Loucy (cell line): ENCODE measurements at regions not wholly inside any gene's neighbourhood (a gene's known extent, or its start where the extent isn't known, plus 50 kb on each side); places are given as distances from the start of the nearest gene placed in this dataset.
"Not testable (repeated sequence)": the region's sequence is repeated elsewhere in the genome, so short reads cannot be mapped to it uniquely, and the experiment has no call there.

Source experiments
- CTCF ChIP-seq: fragments of 200-600 bp; sonication (generic); conservative IDR thresholded peaks from 2 replicates; pipeline ENCODE4 v1.5.1; 2014; ENCODE audit warnings: mild to moderate bottlenecking, antibody characterized with exemption, low read length
- EZH2phosphoT487 ChIP-seq: fragments of 200-600 bp; IDR thresholded peaks from 2 replicates; pipeline ENCODE4 v1.6.1; 2018; ENCODE audit warnings: antibody characterized with exemption, mild to moderate bottlenecking, moderate library complexity, borderline replicate concordance

GRCh38 chr15:38814254-38814653 lies 249.6 kb upstream of the RASGRP1 start:
- TF ChIP-seq CTCF, EZH2phosphoT487: not testable (repeated sequence)
